Left ventricle myocardium inferior (tissue), 1 donor: ENCODE measurements at regions not wholly inside any gene's neighbourhood (a gene's known extent, or its start where the extent isn't known, plus 50 kb on each side); places are given as distances from the start of the nearest gene placed in this dataset.

Experiments
- DNase-seq: peaks from one replicate; pipeline ENCODE4 v3.0.0-alpha.2; 2020
- H3K27ac ChIP-seq: fragments of 200-600 bp; replicated peaks from 2 replicates; pipeline ENCODE4 v1.8.0; 2021
- H3K27me3 ChIP-seq: fragments of 200-600 bp; 2 replicates; pipeline ENCODE4 v1.8.0; 2021; ENCODE audit warnings: low read depth
- H3K36me3 ChIP-seq: fragments of 200-600 bp; 2 replicates; pipeline ENCODE4 v1.8.0; 2021
- H3K4me1 ChIP-seq: fragments of 200-600 bp; 2 replicates; pipeline ENCODE4 v1.8.0; 2021
- H3K4me3 ChIP-seq: fragments of 200-600 bp; 2 replicates; pipeline ENCODE4 v1.8.0; 2021; ENCODE audit warnings: mild to moderate bottlenecking, moderate library complexity
- H3K9me3 ChIP-seq: fragments of 200-600 bp; replicated peaks from 2 replicates; pipeline ENCODE4 v1.8.0; 2021
- CTCF ChIP-seq: fragments of 200-600 bp; IDR thresholded peaks from 2 replicates; pipeline ENCODE4 v1.8.0; 2021; ENCODE audit warnings: antibody characterized with exemption, mild to moderate bottlenecking, borderline replicate concordance
- intact Hi-C: fragments of 100-400 bp; cut with micrococcal nuclease; formaldehyde crosslinking; loops from one replicate; pipeline ENCODE4 v1.11.0; 2022
- donor health status: DM: no; HTN: yes; CAD: no; lungs with severe emphysema.

GRCh38 chr22:47444746-47445065 is 682.3 kb downstream of the TBC1D22A start:
- peaks cover 69% of the 10 kb centered on the region for H3K27me3 ChIP-seq
- H3K9me3 ChIP-seq: peaks cover 17% of the 10 kb centered on the region
- no peaks in the 10 kb centered on the region for H3K36me3 ChIP-seq
- DNase-seq: no peak
- no peak overlapping the region for H3K4me3 ChIP-seq
- H3K4me1 ChIP-seq: no peaks in the 10 kb centered on the region
- no peak for TF ChIP-seq CTCF
- no peak overlapping the region for H3K27ac ChIP-seq
- intact Hi-C loops: no loop called here

- intact Hi-C loops: no loop called here
- no peak for DNase-seq
- H3K36me3 ChIP-seq: no peaks in the 10 kb centered on the region
- TF ChIP-seq CTCF: no peak
- no peaks in the 10 kb centered on the region for H3K4me1 ChIP-seq
- peaks cover 20% of the 10 kb centered on the region for H3K9me3 ChIP-seq
- peaks cover 68% of the 10 kb centered on the region for H3K27me3 ChIP-seq
- H3K27ac ChIP-seq: no peak overlapping the region
- H3K4me3 ChIP-seq: no peak overlapping the region
These were observed 681.6 kb downstream of the TBC1D22A start for GRCh38 chr22:47443836-47444745.

GRCh38 chr22:47442821-47443220 is 680.4 kb downstream of the TBC1D22A start:
- intact Hi-C loops: no loop called here
- Histone ChIP-seq H3K4me3 (no peak overlapping the region), H3K4me1 (no peaks in the 10 kb centered on the region), H3K27ac (no peak overlapping the region), H3K27me3 (peaks cover 65% of the 10 kb centered on the region), H3K36me3 (no peaks in the 10 kb centered on the region), H3K9me3 (peaks cover 28% of the 10 kb centered on the region)
- TF ChIP-seq CTCF: no peak
- DNase-seq: no peak

- H3K27me3 ChIP-seq: peaks cover 44% of the 10 kb centered on the region
- no peak overlapping the region for H3K4me3 ChIP-seq
- no peaks in the 10 kb centered on the region for H3K36me3 ChIP-seq
- no peak for DNase-seq
- peaks cover 57% of the 10 kb centered on the region for H3K9me3 ChIP-seq
- no peaks in the 10 kb centered on the region for H3K4me1 ChIP-seq
- intact Hi-C loops: no loop called here
- no peak for TF ChIP-seq CTCF
- H3K27ac ChIP-seq: no peak overlapping the region
These were observed 677.3 kb downstream of the TBC1D22A start for GRCh38 chr22:47439643-47440265.

GRCh38 chr22:47437636-47438035 is 675.2 kb downstream of the TBC1D22A start:
- Histone ChIP-seq H3K27me3 (peaks cover 30% of the 10 kb centered on the region), H3K27ac (no peak overlapping the region), H3K36me3 (no peaks in the 10 kb centered on the region), H3K9me3 (peaks cover 55% of the 10 kb centered on the region), H3K4me1 (no peaks in the 10 kb centered on the region), H3K4me3 (no peak overlapping the region)
- no peak for DNase-seq
- intact Hi-C loops: no loop called here
- no peak for TF ChIP-seq CTCF
